Neural cell (in vitro differentiated cells): ENCODE measurements at regions not wholly inside any gene's neighbourhood (a gene's known extent, or its start where the extent isn't known, plus 50 kb on each side); places are given as distances from the start of the nearest gene placed in this dataset.

ENCODE experiments used
- H2AFZ ChIP-seq: fragments of 200-600, 300-800 bp; sonication (generic), shearing (Covaris generic); 2 replicates; pipeline ENCODE4 v1.6.0; 2014; ENCODE audit warnings: low read depth, mild to moderate bottlenecking, antibody characterized with exemption, low read length, moderate library complexity
- H3F3A ChIP-seq: fragments of 200-600 bp; shearing (Covaris generic); 2 replicates; pipeline ENCODE4 v1.6.1; 2016; ENCODE audit warnings: mild to moderate bottlenecking, moderate library complexity, mixed read lengths, antibody characterized with exemption, low read length; ENCODE audit not compliant: insufficient read depth, poor library complexity, severe bottlenecking
- H3K27ac ChIP-seq: fragments of 200-600, 300-800 bp; sonication (generic), shearing (Covaris generic); 2 replicates; pipeline ENCODE4 v1.5.1; 2014; ENCODE audit warnings: mild to moderate bottlenecking, low read length, moderate library complexity
- H3K27me3 ChIP-seq: fragments of 300-800, 200-600 bp; sonication (generic), shearing (Covaris generic); 2 replicates; pipeline ENCODE4 v1.6.0; 2014; ENCODE audit warnings: mild to moderate bottlenecking, low read depth, low read length, moderate library complexity; ENCODE audit not compliant: insufficient read depth
- H3K36me3 ChIP-seq: fragments of 300-800, 200-600 bp; sonication (generic), shearing (Covaris generic); 2 replicates; pipeline ENCODE4 v1.5.1; 2014; ENCODE audit warnings: mild to moderate bottlenecking, antibody characterized with exemption, low read length, moderate library complexity; ENCODE audit not compliant: insufficient read depth
- H3K4me2 ChIP-seq: fragments of 300-800, 200-600 bp; sonication (generic), shearing (Covaris generic); 2 replicates; pipeline ENCODE4 v1.6.0; 2014; ENCODE audit warnings: mild to moderate bottlenecking, low read length
- H3K4me3 ChIP-seq: fragments of 300-800, 200-600 bp; sonication (generic), shearing (Covaris generic); 2 replicates; pipeline ENCODE4 v1.5.1; 2014; ENCODE audit warnings: mild to moderate bottlenecking, low read length, moderate library complexity
- H3K79me2 ChIP-seq: fragments of 200-600 bp; shearing (Covaris generic); replicated peaks from 2 replicates; pipeline ENCODE4 v1.6.0; 2014; ENCODE audit warnings: mild to moderate bottlenecking, low read length, moderate library complexity; ENCODE audit not compliant: insufficient read depth
- H3K9ac ChIP-seq: fragments of 300-800, 200-600 bp; sonication (generic), shearing (Covaris generic); 2 replicates; pipeline ENCODE4 v1.6.1; 2016; ENCODE audit warnings: mild to moderate bottlenecking, low read length, mixed read lengths
- H3K9me2 ChIP-seq: fragments of 200-600 bp; shearing (Covaris generic); 2 replicates; pipeline ENCODE4 v1.6.1; 2016; ENCODE audit warnings: mild to moderate bottlenecking, low read length, mixed read lengths; ENCODE audit not compliant: insufficient read depth
- H3K9me3 ChIP-seq: fragments of 200-600, 300-800 bp; sonication (generic), shearing (Covaris generic); 2 replicates; pipeline ENCODE4 v1.6.1; 2016; ENCODE audit warnings: mild to moderate bottlenecking, mixed run types, low read length, moderate library complexity, mixed read lengths
- H4K20me1 ChIP-seq: fragments of 200-600 bp; shearing (Covaris generic); 2 replicates; pipeline ENCODE4 v1.6.1; 2016; ENCODE audit warnings: mild to moderate bottlenecking, mixed run types; ENCODE audit not compliant: insufficient read depth
- CTCF ChIP-seq: fragments of 450-650 bp; IDR thresholded peaks from 2 replicates; pipeline ENCODE4 v1.5.1; 2014; ENCODE audit warnings: antibody characterized with exemption, mild to moderate bottlenecking, moderate library complexity; ENCODE audit not compliant: poor library complexity, severe bottlenecking
- EP300 ChIP-seq: fragments of 450-650 bp; conservative IDR thresholded peaks from 2 replicates; pipeline ENCODE4 v1.6.1; 2014; ENCODE audit warnings: antibody characterized with exemption, mild to moderate bottlenecking, moderate library complexity; ENCODE audit not compliant: poor library complexity, severe bottlenecking
- EZH2 ChIP-seq: fragments of 200-600, 300-800 bp; shearing (Covaris generic), sonication (generic); IDR thresholded peaks from 2 replicates; pipeline ENCODE4 v1.6.1; 2014; ENCODE audit warnings: antibody characterized with exemption, low read length, borderline replicate concordance, mild to moderate bottlenecking; ENCODE audit not compliant: insufficient read depth, poor library complexity, severe bottlenecking
- MXI1 ChIP-seq: fragments of 450-650 bp; conservative IDR thresholded peaks from 2 replicates; pipeline ENCODE4 v1.6.1; 2014; ENCODE audit warnings: antibody characterized with exemption, mild to moderate bottlenecking; ENCODE audit not compliant: poor library complexity, severe bottlenecking
- POLR2AphosphoS5 ChIP-seq: IDR thresholded peaks from 2 replicates; pipeline ENCODE4 v1.6.1; 2012
- RAD21 ChIP-seq: fragments of 450-650 bp; conservative IDR thresholded peaks from 2 replicates; pipeline ENCODE4 v1.6.1; 2014; ENCODE audit warnings: antibody characterized with exemption, mild to moderate bottlenecking, moderate library complexity
- REST ChIP-seq: IDR thresholded peaks from 2 replicates; pipeline ENCODE4 v1.6.1; 2012; ENCODE audit warnings: borderline replicate concordance
- SMC3 ChIP-seq: fragments of 450-650 bp; conservative IDR thresholded peaks from 2 replicates; pipeline ENCODE4 v1.6.1; 2014; ENCODE audit warnings: antibody characterized with exemption, mild to moderate bottlenecking, moderate library complexity; ENCODE audit not compliant: poor library complexity
- TAF1 ChIP-seq: IDR thresholded peaks from 2 replicates; pipeline ENCODE4 v1.6.1; 2012; ENCODE audit warnings: low read depth

GRCh38 chr13:90455067-90455466 lies 892.4 kb upstream of the MIR17HG start:
- H4K20me1 ChIP-seq = no peaks in the 10 kb centered on the region
- TF ChIP-seq EZH2 (no peak), MXI1 (no peak), EP300 (no peak), CTCF (no peak), TAF1 (no peak), RAD21 (no peak), POLR2AphosphoS5 (no peak), SMC3 (no peak)

GRCh38 chr13:90455823-90456222 lies 891.7 kb upstream of the MIR17HG start:
- Histone ChIP-seq H3F3A (no peaks in the 10 kb centered on the region), H3K9ac (no peak overlapping the region), H2AFZ (no peak overlapping the region), H3K9me3 (no peaks in the 10 kb centered on the region), H3K4me3 (no peak overlapping the region), H3K27me3 (no peaks in the 10 kb centered on the region), H3K4me2 (no peak overlapping the region), H3K79me2 (no peaks in the 10 kb centered on the region), H3K9me2 (no peaks in the 10 kb centered on the region), H4K20me1 (no peaks in the 10 kb centered on the region), H3K27ac (no peak overlapping the region), H3K36me3 (no peaks in the 10 kb centered on the region)
- TF ChIP-seq TAF1 = no peak
- TF ChIP-seq CTCF = no peak
- TF ChIP-seq SMC3 = no peak
- no peak for TF ChIP-seq RAD21
- no peak for TF ChIP-seq POLR2AphosphoS5
- TF ChIP-seq EZH2 = no peak
- no peak for TF ChIP-seq REST
- no peak for TF ChIP-seq EP300
- no peak for TF ChIP-seq MXI1

More at GRCh38 chr13:90455067-90455466, 892.4 kb upstream of the MIR17HG start:
- Histone ChIP-seq H3K9me3 (no peaks in the 10 kb centered on the region), H3K9ac (no peak overlapping the region), H3K79me2 (no peaks in the 10 kb centered on the region), H3K27ac (no peak overlapping the region), H3K9me2 (no peaks in the 10 kb centered on the region), H3K4me2 (no peak overlapping the region), H3K36me3 (no peaks in the 10 kb centered on the region), H2AFZ (no peak overlapping the region), H3K4me3 (no peak overlapping the region), H3F3A (no peaks in the 10 kb centered on the region), H3K27me3 (no peaks in the 10 kb centered on the region)
